ENCODE measurements at regions not wholly inside any gene's neighbourhood (a gene's known extent, or its start where the extent isn't known, plus 50 kb on each side); places are given as distances from the start of the nearest gene placed in this dataset.

GRCh38 chr2:124967325-124967724 lies 942.2 kb downstream of the CNTNAP5 start:
- no peaks in the 10 kb centered on the region for H3K4me1 ChIP-seq
- intact Hi-C loops (cut with DNase I), result no loop called here
- DNase-seq (ENCODE audit: extremely low spot score in 2 of 2), result no peak
- no peak overlapping the region for H3K4me3 ChIP-seq
- H3K27ac ChIP-seq, result no peak overlapping the region
- H3K9me3 ChIP-seq, result no peaks in the 10 kb centered on the region
- H3K36me3 ChIP-seq, result no peaks in the 10 kb centered on the region
- no peaks in the 10 kb centered on the region for H3K27me3 ChIP-seq
- no peak for TF ChIP-seq CTCF (IDR thresholded peaks at IDR 0.05)
- TF ChIP-seq POLR2A (IDR thresholded peaks at IDR 0.05), result no peak
- TF ChIP-seq POLR2AphosphoS5 (IDR thresholded peaks at IDR 0.05; ENCODE audit: insufficient read depth in 1 of 2, low read depth in 1 of 2), result no peak

- no peaks in the 10 kb centered on the region for H3K36me3 ChIP-seq
Observed at GRCh38 chr2:124970030-124970429, 944.9 kb downstream of the CNTNAP5 start.

GRCh38 chr2:124973396-124973795 lies 948.3 kb downstream of the CNTNAP5 start:
- Histone ChIP-seq H3K27me3 (no peaks in the 10 kb centered on the region), H3K4me1 (no peaks in the 10 kb centered on the region), H3K9me3 (no peaks in the 10 kb centered on the region), H3K27ac (no peak overlapping the region), H3K4me3 (no peak overlapping the region), H3K36me3 (no peaks in the 10 kb centered on the region)
- DNase-seq (ENCODE audit: extremely low spot score in 2 of 2), result no peak
- TF ChIP-seq POLR2AphosphoS5 (IDR thresholded peaks at IDR 0.05; ENCODE audit: insufficient read depth in 1 of 2, low read depth in 1 of 2) (no peak), POLR2A (IDR thresholded peaks at IDR 0.05) (no peak), CTCF (IDR thresholded peaks at IDR 0.05) (no peak)
- intact Hi-C loops (cut with DNase I), result no loop called here

More at GRCh38 chr2:124970030-124970429, 944.9 kb downstream of the CNTNAP5 start:
- H3K27ac ChIP-seq, result no peak overlapping the region
- intact Hi-C loops (cut with DNase I), result no loop called here
- H3K27me3 ChIP-seq, result no peaks in the 10 kb centered on the region
- TF ChIP-seq POLR2A (IDR thresholded peaks at IDR 0.05) (no peak), POLR2AphosphoS5 (IDR thresholded peaks at IDR 0.05; ENCODE audit: insufficient read depth in 1 of 2, low read depth in 1 of 2) (no peak), CTCF (IDR thresholded peaks at IDR 0.05) (no peak)
- H3K4me1 ChIP-seq, result no peaks in the 10 kb centered on the region
- no peak overlapping the region for H3K4me3 ChIP-seq
- DNase-seq (ENCODE audit: extremely low spot score in 2 of 2), result no peak
- no peaks in the 10 kb centered on the region for H3K9me3 ChIP-seq

- no peak for TF ChIP-seq CTCF (IDR thresholded peaks at IDR 0.05)
- TF ChIP-seq POLR2A (IDR thresholded peaks at IDR 0.05), result no peak
- no peak for TF ChIP-seq POLR2AphosphoS5 (IDR thresholded peaks at IDR 0.05; ENCODE audit: insufficient read depth in 1 of 2, low read depth in 1 of 2)
- DNase-seq (ENCODE audit: extremely low spot score in 2 of 2), result no peak
- no peaks in the 10 kb centered on the region for H3K4me1 ChIP-seq
- intact Hi-C loops (cut with DNase I), result no loop called here
- no peaks in the 10 kb centered on the region for H3K9me3 ChIP-seq
- no peak overlapping the region for H3K4me3 ChIP-seq
- H3K27me3 ChIP-seq, result no peaks in the 10 kb centered on the region
- H3K36me3 ChIP-seq, result no peaks in the 10 kb centered on the region
- no peak overlapping the region for H3K27ac ChIP-seq
Observed at GRCh38 chr2:124975224-124975623, 950.1 kb downstream of the CNTNAP5 start.

- Histone ChIP-seq H3K4me1 (no peaks in the 10 kb centered on the region), H3K36me3 (no peaks in the 10 kb centered on the region), H3K27me3 (no peaks in the 10 kb centered on the region), H3K9me3 (no peaks in the 10 kb centered on the region), H3K4me3 (no peak overlapping the region), H3K27ac (no peak overlapping the region)
- DNase-seq (ENCODE audit: extremely low spot score in 2 of 2), result no peak
- TF ChIP-seq CTCF (IDR thresholded peaks at IDR 0.05), result no peak
- no peak for TF ChIP-seq POLR2A (IDR thresholded peaks at IDR 0.05)
- TF ChIP-seq POLR2AphosphoS5 (IDR thresholded peaks at IDR 0.05; ENCODE audit: insufficient read depth in 1 of 2, low read depth in 1 of 2), result no peak
- intact Hi-C loops (cut with DNase I), result no loop called here
Observed at GRCh38 chr2:124975648-124976047, 950.6 kb downstream of the CNTNAP5 start.
